ENCODE measurements at regions not wholly inside any gene's neighbourhood (a gene's known extent, or its start where the extent isn't known, plus 50 kb on each side); places are given as distances from the start of the nearest gene placed in this dataset.

DNA sequence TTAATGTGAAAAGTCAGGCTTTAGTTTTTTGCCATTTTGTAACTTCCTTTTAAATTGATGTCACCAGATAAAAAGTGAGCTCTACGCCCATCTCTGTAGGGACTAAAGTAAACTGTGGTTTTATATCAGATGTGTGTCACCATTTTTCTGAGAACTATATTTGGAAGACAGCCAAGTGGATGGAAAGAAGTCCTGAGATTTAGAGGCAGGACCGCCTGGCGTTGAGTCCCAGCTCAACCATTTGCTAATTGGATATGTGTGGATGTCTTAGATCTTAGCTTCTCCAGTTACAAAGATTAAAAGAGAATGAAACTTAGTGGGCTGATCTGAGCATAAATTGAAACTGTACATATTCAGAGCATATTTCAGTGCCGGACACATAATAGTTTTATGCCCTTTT lies 691.6 kb upstream of the CELF2 start:
- Histone ChIP-seq H3K27me3 (ENCODE audit: control insufficient read depth in 3 of 3, insufficient read depth in 3 of 3, low read depth in 1 of 3, low read length in 3 of 3) (no peaks in the 10 kb centered on the region), H3K4me1 (ENCODE audit: control insufficient read depth in 2 of 2, insufficient read depth in 1 of 2, low read depth in 1 of 2, low read length in 2 of 2) (no peaks in the 10 kb centered on the region), H4K8ac (ENCODE audit: low read depth, low read length) (no peak overlapping the region), H3K4me3 (ENCODE audit: low read length in 2 of 2) (no peak overlapping the region), H3K18ac (ENCODE audit: low read length) (no peak overlapping the region), H3K79me1 (ENCODE audit: low read depth, low read length) (no peaks in the 10 kb centered on the region), H2BK12ac (ENCODE audit: low read length) (no peak overlapping the region), H2BK15ac (ENCODE audit: low read length) (no peak overlapping the region), H3K27ac (replicated peaks; ENCODE audit: low read length) (no peak overlapping the region), H3K9ac (ENCODE audit: low read depth, low read length, poor library complexity) (no peak overlapping the region), H2AK5ac (ENCODE audit: low read depth, low read length) (no peak overlapping the region), H2BK5ac (ENCODE audit: low read length) (no peak overlapping the region), H4K91ac (ENCODE audit: low read depth, low read length, poor library complexity) (no peak overlapping the region), H3K14ac (ENCODE audit: low read length) (no peak overlapping the region), H3K4ac (ENCODE audit: low read length) (no peak overlapping the region), H3K9me3 (replicated peaks in 1 of 2; ENCODE audit: control insufficient read depth in 2 of 2, insufficient read depth in 1 of 2, low read depth in 1 of 2, low read length in 2 of 2) (peaks cover 0 to 2% of the 10 kb centered on the region in 2 donors), H2AFZ (ENCODE audit: low read length) (no peak overlapping the region), H3K36me3 (replicated peaks in 1 of 2; ENCODE audit: control insufficient read depth in 2 of 2, insufficient read depth in 2 of 2, low read length in 2 of 2) (no peaks in the 10 kb centered on the region), H2BK120ac (ENCODE audit: low read depth, low read length) (no peak overlapping the region), H3K4me2 (ENCODE audit: insufficient read depth, low read length, poor library complexity, severe bottlenecking) (no peak overlapping the region), H3K23ac (ENCODE audit: low read depth, low read length, poor library complexity) (no peak overlapping the region)
- DNase-seq (ENCODE audit: low spot score): no peak
- WGBS, 2 donors (ENCODE audit: extremely low coverage in 2 of 2, insufficient read length in 2 of 2, insufficient replicate concordance in 1 of 2): no CpG with 5 or more reads among the region's 4 CpGs

GRCh38 chr10:10327934-10328333 lies 689.7 kb upstream of the CELF2 start:
- DNase-seq (ENCODE audit: low spot score): no peak
- H3K4ac ChIP-seq (ENCODE audit: low read length): no peak overlapping the region
- H3K23ac ChIP-seq (ENCODE audit: low read depth, low read length, poor library complexity): no peak overlapping the region
- no CpG with 5 or more reads among the region's 4 CpGs for WGBS, 2 donors (ENCODE audit: extremely low coverage in 2 of 2, insufficient read length in 2 of 2, insufficient replicate concordance in 1 of 2)
- no peak overlapping the region for H3K4me3 ChIP-seq (ENCODE audit: low read length in 2 of 2)
- no peak overlapping the region for H3K14ac ChIP-seq (ENCODE audit: low read length)
- no peak overlapping the region for H2AK5ac ChIP-seq (ENCODE audit: low read depth, low read length)
- no peak overlapping the region for H2AFZ ChIP-seq (ENCODE audit: low read length)
- H2BK5ac ChIP-seq (ENCODE audit: low read length): no peak overlapping the region
- H2BK15ac ChIP-seq (ENCODE audit: low read length): no peak overlapping the region
- peaks cover 0 to 2% of the 10 kb centered on the region in 2 donors for H3K9me3 ChIP-seq (replicated peaks in 1 of 2; ENCODE audit: control insufficient read depth in 2 of 2, insufficient read depth in 1 of 2, low read depth in 1 of 2, low read length in 2 of 2)
- no peak overlapping the region for H2BK12ac ChIP-seq (ENCODE audit: low read length)
- no peaks in the 10 kb centered on the region for H3K27me3 ChIP-seq (ENCODE audit: control insufficient read depth in 3 of 3, insufficient read depth in 3 of 3, low read depth in 1 of 3, low read length in 3 of 3)
- H3K18ac ChIP-seq (ENCODE audit: low read length): no peak overlapping the region
- H3K36me3 ChIP-seq (replicated peaks in 1 of 2; ENCODE audit: control insufficient read depth in 2 of 2, insufficient read depth in 2 of 2, low read length in 2 of 2): no peaks in the 10 kb centered on the region
- no peak overlapping the region for H3K4me2 ChIP-seq (ENCODE audit: insufficient read depth, low read length, poor library complexity, severe bottlenecking)
- no peak overlapping the region for H2BK120ac ChIP-seq (ENCODE audit: low read depth, low read length)
- H4K8ac ChIP-seq (ENCODE audit: low read depth, low read length): no peak overlapping the region
- no peak overlapping the region for H4K91ac ChIP-seq (ENCODE audit: low read depth, low read length, poor library complexity)
- H3K27ac ChIP-seq (replicated peaks; ENCODE audit: low read length): no peak overlapping the region
- H3K79me1 ChIP-seq (ENCODE audit: low read depth, low read length): no peaks in the 10 kb centered on the region
- no peak overlapping the region for H3K9ac ChIP-seq (ENCODE audit: low read depth, low read length, poor library complexity)
- no peaks in the 10 kb centered on the region for H3K4me1 ChIP-seq (ENCODE audit: control insufficient read depth in 2 of 2, insufficient read depth in 1 of 2, low read depth in 1 of 2, low read length in 2 of 2)

- Histone ChIP-seq H3K23ac (ENCODE audit: low read depth, low read length, poor library complexity) (no peak overlapping the region), H2BK12ac (ENCODE audit: low read length) (no peak overlapping the region), H3K27ac (replicated peaks; ENCODE audit: low read length) (no peak overlapping the region), H4K8ac (ENCODE audit: low read depth, low read length) (no peak overlapping the region), H3K4ac (ENCODE audit: low read length) (no peak overlapping the region), H2BK120ac (ENCODE audit: low read depth, low read length) (no peak overlapping the region), H3K4me3 (ENCODE audit: low read length in 2 of 2) (no peak overlapping the region), H3K14ac (ENCODE audit: low read length) (no peak overlapping the region), H3K79me1 (ENCODE audit: low read depth, low read length) (no peaks in the 10 kb centered on the region), H2BK5ac (ENCODE audit: low read length) (no peak overlapping the region), H2AK5ac (ENCODE audit: low read depth, low read length) (no peak overlapping the region), H3K27me3 (ENCODE audit: control insufficient read depth in 3 of 3, insufficient read depth in 3 of 3, low read depth in 1 of 3, low read length in 3 of 3) (no peaks in the 10 kb centered on the region), H3K18ac (ENCODE audit: low read length) (no peak overlapping the region), H2BK15ac (ENCODE audit: low read length) (no peak overlapping the region), H3K4me1 (ENCODE audit: control insufficient read depth in 2 of 2, insufficient read depth in 1 of 2, low read depth in 1 of 2, low read length in 2 of 2) (no peaks in the 10 kb centered on the region), H3K4me2 (ENCODE audit: insufficient read depth, low read length, poor library complexity, severe bottlenecking) (no peak overlapping the region), H3K9ac (ENCODE audit: low read depth, low read length, poor library complexity) (no peak overlapping the region), H2AFZ (ENCODE audit: low read length) (no peak overlapping the region), H4K91ac (ENCODE audit: low read depth, low read length, poor library complexity) (no peak overlapping the region), H3K9me3 (replicated peaks in 1 of 2; ENCODE audit: control insufficient read depth in 2 of 2, insufficient read depth in 1 of 2, low read depth in 1 of 2, low read length in 2 of 2) (no peaks in the 10 kb centered on the region), H3K36me3 (replicated peaks in 1 of 2; ENCODE audit: control insufficient read depth in 2 of 2, insufficient read depth in 2 of 2, low read length in 2 of 2) (no peaks in the 10 kb centered on the region)
- DNase-seq (ENCODE audit: low spot score): no peak
- WGBS, 2 donors (ENCODE audit: extremely low coverage in 2 of 2, insufficient read length in 2 of 2, insufficient replicate concordance in 1 of 2): no CpG with 5 or more reads among the region's 5 CpGs
Measured at GRCh38 chr10:10330418-10330817, 687.3 kb upstream of the CELF2 start.

DNA sequence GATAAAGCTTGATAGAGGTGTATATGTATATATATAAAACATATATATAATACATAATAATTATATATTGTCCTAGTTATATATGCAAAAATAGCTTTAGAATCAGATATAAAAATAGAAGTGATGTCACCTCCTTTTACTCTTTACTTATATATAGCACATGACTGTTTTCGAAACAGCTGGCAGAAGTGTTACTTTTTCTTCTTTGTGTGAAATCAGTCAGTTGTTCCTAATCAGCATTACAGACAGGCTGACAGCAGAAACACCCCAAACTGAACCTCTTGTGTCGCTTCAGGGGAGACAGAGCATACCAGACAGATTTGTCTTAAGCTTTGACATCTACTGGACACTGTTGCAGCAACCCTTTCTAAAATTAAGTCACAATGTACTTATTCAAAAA lies 684.9 kb upstream of the CELF2 start:
- Histone ChIP-seq H4K91ac (ENCODE audit: low read depth, low read length, poor library complexity) (no peak overlapping the region), H3K4me3 (ENCODE audit: low read length in 2 of 2) (no peak overlapping the region), H4K8ac (ENCODE audit: low read depth, low read length) (no peak overlapping the region), H2BK15ac (ENCODE audit: low read length) (no peak overlapping the region), H3K9me3 (replicated peaks in 1 of 2; ENCODE audit: control insufficient read depth in 2 of 2, insufficient read depth in 1 of 2, low read depth in 1 of 2, low read length in 2 of 2) (no peaks in the 10 kb centered on the region), H2BK120ac (ENCODE audit: low read depth, low read length) (no peak overlapping the region), H3K9ac (ENCODE audit: low read depth, low read length, poor library complexity) (no peak overlapping the region), H3K4ac (ENCODE audit: low read length) (no peak overlapping the region), H3K36me3 (replicated peaks in 1 of 2; ENCODE audit: control insufficient read depth in 2 of 2, insufficient read depth in 2 of 2, low read length in 2 of 2) (no peaks in the 10 kb centered on the region), H3K4me2 (ENCODE audit: insufficient read depth, low read length, poor library complexity, severe bottlenecking) (no peak overlapping the region), H2AK5ac (ENCODE audit: low read depth, low read length) (no peak overlapping the region), H3K4me1 (ENCODE audit: control insufficient read depth in 2 of 2, insufficient read depth in 1 of 2, low read depth in 1 of 2, low read length in 2 of 2) (no peaks in the 10 kb centered on the region), H3K27ac (replicated peaks; ENCODE audit: low read length) (no peak overlapping the region), H2BK12ac (ENCODE audit: low read length) (no peak overlapping the region), H3K79me1 (ENCODE audit: low read depth, low read length) (no peaks in the 10 kb centered on the region), H3K27me3 (ENCODE audit: control insufficient read depth in 3 of 3, insufficient read depth in 3 of 3, low read depth in 1 of 3, low read length in 3 of 3) (no peaks in the 10 kb centered on the region), H3K14ac (ENCODE audit: low read length) (no peak overlapping the region), H2BK5ac (ENCODE audit: low read length) (no peak overlapping the region), H3K23ac (ENCODE audit: low read depth, low read length, poor library complexity) (no peak overlapping the region), H3K18ac (ENCODE audit: low read length) (no peak overlapping the region), H2AFZ (ENCODE audit: low read length) (no peak overlapping the region)
- no peak for DNase-seq (ENCODE audit: low spot score)
- WGBS, 2 donors (ENCODE audit: extremely low coverage in 2 of 2, insufficient read length in 2 of 2, insufficient replicate concordance in 1 of 2): no CpG with 5 or more reads among the region's 2 CpGs

All from neuronal stem cell (in vitro differentiated cells).